HCT116 (cell line): ENCODE measurements at regions not wholly inside any gene's neighbourhood (a gene's known extent, or its start where the extent isn't known, plus 50 kb on each side); places are given as distances from the start of the nearest gene placed in this dataset.
"Not testable (repeated sequence)": the region's sequence is repeated elsewhere in the genome, so short reads cannot be mapped to it uniquely, and the experiment has no call there.

ENCODE experiments used
- ATAC-seq: fragments of 200-7000 bp; cut with Tn5 transposase; 2 replicates; pipeline ENCODE4 v1.9.1; 2020; ENCODE audit warnings: mild to moderate bottlenecking, moderate library complexity
- BruUV-seq: library from RNA; stranded (reverse); fragments of 400-500 nt; replicated peaks from 2 replicates; lab custom pipeline; 2021; lab: Mats Ljungman, UMichigan
- CTCF ChIA-PET: fragments of 300-600 bp; sonication (Branson Sonifier 250); formaldehyde crosslinking; loops from one replicate; lab custom pipeline; 2021; ENCODE audit warnings: antibody characterized with exemption; lab: Charles Lee
- POLR2A ChIA-PET: fragments of 300-600, 350-600 bp; sonication (Branson Sonifier 250); formaldehyde crosslinking; loops from one replicate; lab custom pipeline; 2021; ENCODE audit warnings: antibody characterized with exemption; lab: Charles Lee
- RAD21 ChIA-PET, 2 experiments: fragments of 300-600 bp; sonication (Branson Sonifier 250); formaldehyde crosslinking; loops; one replicate each; lab custom pipeline; 2023; ENCODE audit warnings: low total read pairs in 2 of 2; ENCODE audit not compliant: uncharacterized antibody in 2 of 2, unreplicated experiment in 2 of 2, low non-redundant PET in 1 of 2; lab: Charles Lee
- DNase-seq: peaks from one replicate; pipeline ENCODE4 v3.0.0-alpha.2; 2010; ENCODE audit warnings: low read depth, low spot score
- H2AFZ ChIP-seq: fragments of 200-600 bp; shearing (Covaris generic), sonication (generic); 2 replicates; pipeline ENCODE4 v1.6.1; 2017; ENCODE audit warnings: low read depth, mixed run types, mixed read lengths, antibody characterized with exemption, low read length; ENCODE audit not compliant: poor library complexity, severe bottlenecking
- H3K27ac ChIP-seq: 2 replicates; pipeline ENCODE4 v1.5.1; 2012; ENCODE audit warnings: low read depth, low read length
- H3K27me3 ChIP-seq: fragments of 200-600 bp; sonication (generic); 2 replicates; pipeline ENCODE4 v1.6.1; 2016; ENCODE audit warnings: mixed run types, low read length, mixed read lengths; ENCODE audit not compliant: insufficient read depth
- H3K36me3 ChIP-seq, 2 experiments: fragments of 200-500 bp in 1 of 2; fragments of 200-600 bp in 1 of 2; sonication (Bioruptor generic) in 1 of 2; sonication (generic) in 1 of 2; 2 replicates each; pipeline versions ENCODE4 v1.5.1 to v1.6.1; 2014 to 2016; ENCODE audit warnings: low read length in 2 of 2, inconsistent platforms in 1 of 2, mixed read lengths in 1 of 2, mixed run types in 1 of 2; ENCODE audit not compliant: insufficient read depth in 2 of 2, control insufficient read depth in 1 of 2
- H3K4me1 ChIP-seq, 2 experiments: fragments of 200-600 bp in 1 of 2; sonication (generic) in 1 of 2; 2 replicates each; pipeline versions ENCODE4 v1.5.1 to v1.6.1; 2012 to 2017; ENCODE audit warnings: low read length in 2 of 2, inconsistent platforms in 1 of 2, mild to moderate bottlenecking in 1 of 2, mixed read lengths in 1 of 2, mixed run types in 1 of 2, moderate library complexity in 1 of 2; ENCODE audit not compliant: insufficient read depth in 2 of 2, control insufficient read depth in 1 of 2
- H3K4me2 ChIP-seq: fragments of 200-600 bp; sonication (generic); 2 replicates; pipeline ENCODE4 v1.6.1; 2017; ENCODE audit warnings: mixed run types, low read length, mixed read lengths
- H3K4me3 ChIP-seq, 2 experiments: fragments of 200-600 bp in 1 of 2; sonication (generic) in 1 of 2; replicated peaks in 1 of 2; 2 replicates each; pipeline ENCODE4 v1.5.1; 2011 to 2016; ENCODE audit warnings: low read length in 2 of 2, control low read depth in 1 of 2, low read depth in 1 of 2, mild to moderate bottlenecking in 1 of 2, mixed read lengths in 1 of 2, mixed run types in 1 of 2
- H3K79me2 ChIP-seq: fragments of 200-600 bp; sonication (generic); 2 replicates; pipeline ENCODE4 v1.6.1; 2017; ENCODE audit warnings: mild to moderate bottlenecking, mixed run types, low read length, moderate library complexity, mixed read lengths; ENCODE audit not compliant: insufficient read depth
- H3K9ac ChIP-seq: fragments of 200-600 bp; sonication (generic); 2 replicates; pipeline ENCODE4 v1.6.1; 2016; ENCODE audit warnings: low read length, mixed read lengths
- H3K9me2 ChIP-seq: fragments of 200-600 bp; sonication (generic), shearing (Covaris generic); 2 replicates; pipeline ENCODE4 v1.6.1; 2017; ENCODE audit warnings: mixed run types, mild to moderate bottlenecking, moderate library complexity; ENCODE audit not compliant: insufficient read depth
- H3K9me3 ChIP-seq, 2 experiments: fragments of 200-500 bp in 1 of 2; fragments of 200-600 bp in 1 of 2; sonication (Bioruptor generic) in 1 of 2; sonication (generic) in 1 of 2; 2 replicates each; pipeline ENCODE4 v1.6.1; 2014 to 2017; ENCODE audit warnings: low read length in 2 of 2, mixed read lengths in 2 of 2, inconsistent platforms in 1 of 2, low read depth in 1 of 2, mild to moderate bottlenecking in 1 of 2, mixed run types in 1 of 2, moderate library complexity in 1 of 2; ENCODE audit not compliant: control insufficient read depth in 1 of 2, insufficient read depth in 1 of 2
- H4K20me1 ChIP-seq: fragments of 200-600 bp; sonication (generic), shearing (Covaris generic); 2 replicates; pipeline ENCODE4 v1.6.1; 2017; ENCODE audit warnings: mixed run types, mild to moderate bottlenecking, moderate library complexity; ENCODE audit not compliant: insufficient read depth
- CBX3 ChIP-seq: IDR thresholded peaks from 2 replicates; pipeline ENCODE4 v1.6.1; 2012; ENCODE audit warnings: low read depth
- SIN3A ChIP-seq: IDR thresholded peaks from 2 replicates; pipeline ENCODE4 v1.6.1; 2012; ENCODE audit warnings: low read depth
- intact Hi-C: fragments of 100-400 bp; cut with micrococcal nuclease; formaldehyde crosslinking; loops from 2 replicates; pipeline ENCODE4 v1.10.0; 2022

GRCh38 chr12:72995616-72996015, 723.4 kb downstream of the TRHDE start:
- CTCF ChIA-PET = no interaction called here
- H4K20me1 ChIP-seq = no peaks in the 10 kb centered on the region
- H3K4me3 ChIP-seq = no peak overlapping the region
- H3K4me2 ChIP-seq = no peak overlapping the region
- no peak overlapping the region for H3K27ac ChIP-seq
- H3K9me3 ChIP-seq = no peaks in the 10 kb centered on the region
- no peaks in the 10 kb centered on the region for H3K4me1 ChIP-seq
- no peaks in the 10 kb centered on the region for H3K9me2 ChIP-seq
- RAD21 ChIA-PET = no interaction called here
- no peak overlapping the region for H3K9ac ChIP-seq
- ATAC-seq (no peak), DNase-seq (no peak)
- intact Hi-C loops = no loop called here
- H3K79me2 ChIP-seq = no peaks in the 10 kb centered on the region
- TF ChIP-seq CBX3 (no peak), SIN3A (no peak)
- POLR2A ChIA-PET = no interaction called here
- BruUV-seq = no TSS peak
- no peaks in the 10 kb centered on the region for H3K36me3 ChIP-seq
- H2AFZ ChIP-seq = no peak overlapping the region
- no peaks in the 10 kb centered on the region for H3K27me3 ChIP-seq

DNA sequence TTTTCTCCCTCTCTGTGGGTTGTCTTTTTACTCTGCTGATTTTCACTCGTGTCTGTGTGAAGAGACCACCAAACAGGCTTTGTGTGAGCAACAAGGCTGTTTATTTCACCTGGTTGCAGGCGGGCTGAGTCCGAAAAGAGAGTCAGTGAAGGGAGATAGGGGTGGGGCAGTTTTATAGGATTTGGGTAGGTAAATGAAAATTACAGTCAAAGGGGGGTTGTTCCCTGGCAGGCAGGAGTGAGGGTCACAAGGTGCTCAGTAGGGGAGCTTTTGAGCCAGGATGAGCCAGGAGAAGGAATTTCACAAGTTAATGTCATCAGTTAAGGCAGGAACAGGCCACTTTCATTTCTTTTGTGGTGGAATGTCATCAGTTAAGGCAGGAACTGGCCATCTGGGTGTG, 729.6 kb downstream of the TRHDE start:
- intact Hi-C loops, DNase-seq, RAD21 ChIA-PET, H3K9me3 ChIP-seq, H3K9ac ChIP-seq, H4K20me1 ChIP-seq, H3K4me2 ChIP-seq, H3K9me2 ChIP-seq, H3K27ac ChIP-seq, CTCF ChIA-PET, H3K36me3 ChIP-seq, H3K4me3 ChIP-seq, POLR2A ChIA-PET, H3K4me1 ChIP-seq, H3K27me3 ChIP-seq, BruUV-seq, ATAC-seq, H3K79me2 ChIP-seq, H2AFZ ChIP-seq: not testable (repeated sequence)

GRCh38 chr12:73002504-73002903, 730.3 kb downstream of the TRHDE start:
- POLR2A ChIA-PET, H3K9ac ChIP-seq, H3K4me1 ChIP-seq, H3K4me2 ChIP-seq, H3K27ac ChIP-seq, H2AFZ ChIP-seq, RAD21 ChIA-PET, CTCF ChIA-PET, H3K79me2 ChIP-seq, BruUV-seq, ATAC-seq, H4K20me1 ChIP-seq, DNase-seq, intact Hi-C loops, H3K27me3 ChIP-seq, H3K9me3 ChIP-seq, H3K4me3 ChIP-seq, H3K36me3 ChIP-seq, H3K9me2 ChIP-seq: not testable (repeated sequence)

- RAD21 ChIA-PET, H3K27ac ChIP-seq, DNase-seq, H4K20me1 ChIP-seq, intact Hi-C loops, CTCF ChIA-PET, H3K4me2 ChIP-seq, H3K9ac ChIP-seq, H3K9me3 ChIP-seq, H3K27me3 ChIP-seq, ATAC-seq, H3K4me3 ChIP-seq, H3K4me1 ChIP-seq, BruUV-seq, H3K9me2 ChIP-seq, H2AFZ ChIP-seq, H3K36me3 ChIP-seq, POLR2A ChIA-PET, H3K79me2 ChIP-seq: not testable (repeated sequence)
Measured at GRCh38 chr12:73009138-73009834, 737.1 kb downstream of the TRHDE start.
